ENCODE measurements at regions not wholly inside any gene's neighbourhood (a gene's known extent, or its start where the extent isn't known, plus 50 kb on each side); places are given as distances from the start of the nearest gene placed in this dataset.
A peak's percentile ranks its signal among the peaks of the same experiment; 100 is the strongest.

DNA sequence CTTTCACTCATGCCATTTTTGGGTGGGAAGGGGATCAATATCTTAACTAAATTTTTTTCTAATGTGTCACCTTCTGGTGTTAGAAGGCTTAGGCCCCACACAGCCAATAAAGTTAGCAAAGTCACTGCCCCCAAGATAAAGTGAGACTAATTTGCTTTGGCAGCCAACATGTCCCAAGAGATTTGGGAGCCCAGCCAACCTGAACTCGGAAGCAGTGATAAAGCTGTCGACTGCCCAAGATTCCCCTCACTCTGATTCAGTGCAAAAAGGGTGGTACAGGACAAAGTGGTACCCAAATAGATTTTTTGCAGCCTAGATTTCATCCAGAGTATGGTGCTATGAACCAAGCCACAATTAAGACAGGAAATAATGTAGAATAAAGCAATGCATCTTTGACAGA lies 572.5 kb upstream of the ARRDC3 start:
- POLR2A ChIA-PET: no interaction called here
- TF ChIP-seq NR2C2 (CRISPR knock-in tag; IDR thresholded peaks at IDR 0.05): no peak
- no peak for TF ChIP-seq PRRX2 (CRISPR knock-in tag; IDR thresholded peaks at IDR 0.05)
- TF ChIP-seq HMGA2 (CRISPR knock-in tag; IDR thresholded peaks at IDR 0.05): no peak
- TF ChIP-seq MYBL2 (CRISPR knock-in tag; IDR thresholded peaks at IDR 0.05): no peak
- Mint-ChIP-seq H3K27ac (0 out of 2 replicates have a peak overlapping the region, but pooled peaks have one; percentile 2), H3K9me3 (no peaks in the 10 kb centered on the region; the same call in 1 of the 2 replicates), H3K4me1 (peaks cover 7% of the 10 kb centered on the region), H3K36me3 (no peaks in the 10 kb centered on the region), H3K4me3 (no peak overlapping the region), H3K27me3 (ENCODE audit: low read depth) (no peaks in the 10 kb centered on the region)
- no peak for DNase-seq (ENCODE audit: low spot score)
- ATAC-seq: no peak
- CTCF ChIA-PET: no interaction called here

DNA sequence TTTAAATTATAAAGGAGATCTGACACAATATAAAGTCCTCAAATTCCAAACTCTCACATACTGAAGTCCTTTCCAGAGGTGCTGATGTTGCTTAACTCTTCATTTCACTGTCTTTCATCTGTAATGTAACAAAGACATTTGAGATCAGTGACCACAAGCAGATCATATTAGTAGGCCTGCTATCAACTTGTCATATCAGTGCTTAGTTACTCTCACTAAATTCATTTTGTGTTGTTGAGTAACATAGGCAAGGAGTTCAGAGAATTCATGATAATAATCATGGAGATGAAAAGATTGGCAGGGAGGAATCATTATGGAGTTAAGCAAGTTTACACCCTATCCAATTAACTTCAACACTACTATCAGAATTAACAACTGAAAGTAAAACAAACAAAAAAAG lies 571.0 kb upstream of the ARRDC3 start:
- DNase-seq (ENCODE audit: low spot score) (no peak), ATAC-seq (no peak)
- H3K36me3 Mint-ChIP-seq: no peaks in the 10 kb centered on the region
- H3K4me3 Mint-ChIP-seq: no peak overlapping the region
- H3K4me1 Mint-ChIP-seq: peaks cover 13% of the 10 kb centered on the region
- no peak overlapping the region for H3K27ac Mint-ChIP-seq
- TF ChIP-seq NFYB (CRISPR knock-in tag; conservative IDR thresholded peaks at IDR 0.05; ENCODE audit: low read depth): no peak
- TF ChIP-seq, protein P1, sequence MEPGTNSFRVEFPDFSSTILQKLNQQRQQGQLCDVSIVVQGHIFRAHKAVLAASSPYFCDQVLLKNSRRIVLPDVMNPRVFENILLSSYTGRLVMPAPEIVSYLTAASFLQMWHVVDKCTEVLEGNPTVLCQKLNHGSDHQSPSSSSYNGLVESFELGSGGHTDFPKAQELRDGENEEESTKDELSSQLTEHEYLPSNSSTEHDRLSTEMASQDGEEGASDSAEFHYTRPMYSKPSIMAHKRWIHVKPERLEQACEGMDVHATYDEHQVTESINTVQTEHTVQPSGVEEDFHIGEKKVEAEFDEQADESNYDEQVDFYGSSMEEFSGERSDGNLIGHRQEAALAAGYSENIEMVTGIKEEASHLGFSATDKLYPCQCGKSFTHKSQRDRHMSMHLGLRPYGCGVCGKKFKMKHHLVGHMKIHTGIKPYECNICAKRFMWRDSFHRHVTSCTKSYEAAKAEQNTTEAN (CRISPR knock-in tag; IDR thresholded peaks at IDR 0.05): no peak
- TF ChIP-seq, protein P2, sequence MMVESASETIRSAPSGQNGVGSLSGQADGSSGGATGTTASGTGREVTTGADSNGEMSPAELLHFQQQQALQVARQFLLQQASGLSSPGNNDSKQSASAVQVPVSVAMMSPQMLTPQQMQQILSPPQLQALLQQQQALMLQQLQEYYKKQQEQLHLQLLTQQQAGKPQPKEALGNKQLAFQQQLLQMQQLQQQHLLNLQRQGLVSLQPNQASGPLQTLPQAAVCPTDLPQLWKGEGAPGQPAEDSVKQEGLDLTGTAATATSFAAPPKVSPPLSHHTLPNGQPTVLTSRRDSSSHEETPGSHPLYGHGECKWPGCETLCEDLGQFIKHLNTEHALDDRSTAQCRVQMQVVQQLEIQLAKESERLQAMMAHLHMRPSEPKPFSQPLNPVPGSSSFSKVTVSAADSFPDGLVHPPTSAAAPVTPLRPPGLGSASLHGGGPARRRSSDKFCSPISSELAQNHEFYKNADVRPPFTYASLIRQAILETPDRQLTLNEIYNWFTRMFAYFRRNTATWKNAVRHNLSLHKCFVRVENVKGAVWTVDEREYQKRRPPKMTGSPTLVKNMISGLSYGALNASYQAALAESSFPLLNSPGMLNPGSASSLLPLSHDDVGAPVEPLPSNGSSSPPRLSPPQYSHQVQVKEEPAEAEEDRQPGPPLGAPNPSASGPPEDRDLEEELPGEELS (CRISPR knock-in tag; IDR thresholded peaks at IDR 0.05): no peak
- H3K27me3 Mint-ChIP-seq (ENCODE audit: low read depth): no peaks in the 10 kb centered on the region
- ChIA-PET POLR2A (no interaction called here), CTCF (no interaction called here)
- H3K9me3 Mint-ChIP-seq: no peaks in the 10 kb centered on the region

DNA sequence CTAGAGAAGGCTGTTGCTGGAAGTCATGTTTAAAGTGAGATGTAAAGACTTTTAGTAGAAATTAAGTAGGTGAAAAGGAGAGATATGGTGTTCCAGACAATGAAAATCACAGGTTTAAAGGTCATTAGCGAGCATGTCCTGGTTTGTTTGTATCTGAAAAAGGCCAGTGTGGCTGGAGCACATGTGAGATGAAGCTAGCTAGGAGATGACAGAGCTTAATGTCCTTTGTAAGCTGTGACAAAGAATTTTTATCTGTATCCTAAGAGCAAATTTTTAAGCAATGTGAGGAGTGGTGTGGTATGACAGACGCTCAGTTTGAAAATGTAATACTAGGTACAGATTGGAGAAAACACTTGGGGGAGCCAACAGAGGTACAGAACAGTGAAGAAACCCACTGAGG lies 567.2 kb upstream of the ARRDC3 start:
- Mint-ChIP-seq H3K9me3 (no peaks in the 10 kb centered on the region), H3K36me3 (no peaks in the 10 kb centered on the region), H3K27me3 (ENCODE audit: low read depth) (no peaks in the 10 kb centered on the region), H3K4me1 (0 out of 2 replicates have a peak, but pooled peaks cover 6% of the 10 kb centered on the region), H3K4me3 (no peak overlapping the region), H3K27ac (no peak overlapping the region; the same call in 1 of the 2 replicates)
- POLR2A ChIA-PET: no interaction called here
- ATAC-seq: no peak
- no peak for DNase-seq (ENCODE audit: low spot score)
- CTCF ChIA-PET: no interaction called here
- TF ChIP-seq, protein P3, sequence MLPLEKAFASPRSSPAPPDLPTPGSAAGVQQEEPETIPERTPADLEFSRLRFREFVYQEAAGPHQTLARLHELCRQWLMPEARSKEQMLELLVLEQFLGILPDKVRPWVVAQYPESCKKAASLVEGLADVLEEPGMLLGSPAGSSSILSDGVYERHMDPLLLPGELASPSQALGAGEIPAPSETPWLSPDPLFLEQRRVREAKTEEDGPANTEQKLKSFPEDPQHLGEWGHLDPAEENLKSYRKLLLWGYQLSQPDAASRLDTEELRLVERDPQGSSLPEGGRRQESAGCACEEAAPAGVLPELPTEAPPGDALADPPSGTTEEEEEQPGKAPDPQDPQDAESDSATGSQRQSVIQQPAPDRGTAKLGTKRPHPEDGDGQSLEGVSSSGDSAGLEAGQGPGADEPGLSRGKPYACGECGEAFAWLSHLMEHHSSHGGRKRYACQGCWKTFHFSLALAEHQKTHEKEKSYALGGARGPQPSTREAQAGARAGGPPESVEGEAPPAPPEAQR (CRISPR knock-in tag; IDR thresholded peaks at IDR 0.05): no peak
- TF ChIP-seq FOXJ3 (CRISPR knock-in tag; IDR thresholded peaks at IDR 0.05; ENCODE audit: borderline replicate concordance) (no peak), ZNF671 (CRISPR knock-in tag; IDR thresholded peaks at IDR 0.05) (no peak), ATF1 (CRISPR knock-in tag; IDR thresholded peaks at IDR 0.05) (no peak), GRHL2 (CRISPR knock-in tag; IDR thresholded peaks at IDR 0.05; ENCODE audit: insufficient replicate concordance, severe bottlenecking) (no peak), ZNF138 (CRISPR knock-in tag; conservative IDR thresholded peaks at IDR 0.05) (no peak)
- TF ChIP-seq, protein P4, sequence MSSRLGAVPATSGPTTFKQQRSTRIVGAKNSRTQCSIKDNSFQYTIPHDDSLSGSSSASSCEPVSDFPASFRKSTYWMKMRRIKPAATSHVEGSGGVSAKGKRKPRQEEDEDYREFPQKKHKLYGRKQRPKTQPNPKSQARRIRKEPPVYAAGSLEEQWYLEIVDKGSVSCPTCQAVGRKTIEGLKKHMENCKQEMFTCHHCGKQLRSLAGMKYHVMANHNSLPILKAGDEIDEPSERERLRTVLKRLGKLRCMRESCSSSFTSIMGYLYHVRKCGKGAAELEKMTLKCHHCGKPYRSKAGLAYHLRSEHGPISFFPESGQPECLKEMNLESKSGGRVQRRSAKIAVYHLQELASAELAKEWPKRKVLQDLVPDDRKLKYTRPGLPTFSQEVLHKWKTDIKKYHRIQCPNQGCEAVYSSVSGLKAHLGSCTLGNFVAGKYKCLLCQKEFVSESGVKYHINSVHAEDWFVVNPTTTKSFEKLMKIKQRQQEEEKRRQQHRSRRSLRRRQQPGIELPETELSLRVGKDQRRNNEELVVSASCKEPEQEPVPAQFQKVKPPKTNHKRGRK (CRISPR knock-in tag; IDR thresholded peaks at IDR 0.05; ENCODE audit: borderline replicate concordance): no peak
- TF ChIP-seq, protein P5, sequence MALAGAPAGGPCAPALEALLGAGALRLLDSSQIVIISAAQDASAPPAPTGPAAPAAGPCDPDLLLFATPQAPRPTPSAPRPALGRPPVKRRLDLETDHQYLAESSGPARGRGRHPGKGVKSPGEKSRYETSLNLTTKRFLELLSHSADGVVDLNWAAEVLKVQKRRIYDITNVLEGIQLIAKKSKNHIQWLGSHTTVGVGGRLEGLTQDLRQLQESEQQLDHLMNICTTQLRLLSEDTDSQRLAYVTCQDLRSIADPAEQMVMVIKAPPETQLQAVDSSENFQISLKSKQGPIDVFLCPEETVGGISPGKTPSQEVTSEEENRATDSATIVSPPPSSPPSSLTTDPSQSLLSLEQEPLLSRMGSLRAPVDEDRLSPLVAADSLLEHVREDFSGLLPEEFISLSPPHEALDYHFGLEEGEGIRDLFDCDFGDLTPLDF (CRISPR knock-in tag; IDR thresholded peaks at IDR 0.05): no peak
- TF ChIP-seq, protein P6, sequence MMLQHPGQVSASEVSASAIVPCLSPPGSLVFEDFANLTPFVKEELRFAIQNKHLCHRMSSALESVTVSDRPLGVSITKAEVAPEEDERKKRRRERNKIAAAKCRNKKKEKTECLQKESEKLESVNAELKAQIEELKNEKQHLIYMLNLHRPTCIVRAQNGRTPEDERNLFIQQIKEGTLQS (CRISPR knock-in tag; conservative IDR thresholded peaks at IDR 0.05): no peak
- TF ChIP-seq, protein P7, sequence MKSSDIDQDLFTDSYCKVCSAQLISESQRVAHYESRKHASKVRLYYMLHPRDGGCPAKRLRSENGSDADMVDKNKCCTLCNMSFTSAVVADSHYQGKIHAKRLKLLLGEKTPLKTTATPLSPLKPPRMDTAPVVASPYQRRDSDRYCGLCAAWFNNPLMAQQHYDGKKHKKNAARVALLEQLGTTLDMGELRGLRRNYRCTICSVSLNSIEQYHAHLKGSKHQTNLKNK (CRISPR knock-in tag; IDR thresholded peaks at IDR 0.05): no peak
- TF ChIP-seq, protein P8, sequence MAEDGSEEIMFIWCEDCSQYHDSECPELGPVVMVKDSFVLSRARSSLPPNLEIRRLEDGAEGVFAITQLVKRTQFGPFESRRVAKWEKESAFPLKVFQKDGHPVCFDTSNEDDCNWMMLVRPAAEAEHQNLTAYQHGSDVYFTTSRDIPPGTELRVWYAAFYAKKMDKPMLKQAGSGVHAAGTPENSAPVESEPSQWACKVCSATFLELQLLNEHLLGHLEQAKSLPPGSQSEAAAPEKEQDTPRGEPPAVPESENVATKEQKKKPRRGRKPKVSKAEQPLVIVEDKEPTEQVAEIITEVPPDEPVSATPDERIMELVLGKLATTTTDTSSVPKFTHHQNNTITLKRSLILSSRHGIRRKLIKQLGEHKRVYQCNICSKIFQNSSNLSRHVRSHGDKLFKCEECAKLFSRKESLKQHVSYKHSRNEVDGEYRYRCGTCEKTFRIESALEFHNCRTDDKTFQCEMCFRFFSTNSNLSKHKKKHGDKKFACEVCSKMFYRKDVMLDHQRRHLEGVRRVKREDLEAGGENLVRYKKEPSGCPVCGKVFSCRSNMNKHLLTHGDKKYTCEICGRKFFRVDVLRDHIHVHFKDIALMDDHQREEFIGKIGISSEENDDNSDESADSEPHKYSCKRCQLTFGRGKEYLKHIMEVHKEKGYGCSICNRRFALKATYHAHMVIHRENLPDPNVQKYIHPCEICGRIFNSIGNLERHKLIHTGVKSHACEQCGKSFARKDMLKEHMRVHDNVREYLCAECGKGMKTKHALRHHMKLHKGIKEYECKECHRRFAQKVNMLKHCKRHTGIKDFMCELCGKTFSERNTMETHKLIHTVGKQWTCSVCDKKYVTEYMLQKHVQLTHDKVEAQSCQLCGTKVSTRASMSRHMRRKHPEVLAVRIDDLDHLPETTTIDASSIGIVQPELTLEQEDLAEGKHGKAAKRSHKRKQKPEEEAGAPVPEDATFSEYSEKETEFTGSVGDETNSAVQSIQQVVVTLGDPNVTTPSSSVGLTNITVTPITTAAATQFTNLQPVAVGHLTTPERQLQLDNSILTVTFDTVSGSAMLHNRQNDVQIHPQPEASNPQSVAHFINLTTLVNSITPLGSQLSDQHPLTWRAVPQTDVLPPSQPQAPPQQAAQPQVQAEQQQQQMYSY (CRISPR knock-in tag; IDR thresholded peaks at IDR 0.05): no peak
- TF ChIP-seq, protein P9, sequence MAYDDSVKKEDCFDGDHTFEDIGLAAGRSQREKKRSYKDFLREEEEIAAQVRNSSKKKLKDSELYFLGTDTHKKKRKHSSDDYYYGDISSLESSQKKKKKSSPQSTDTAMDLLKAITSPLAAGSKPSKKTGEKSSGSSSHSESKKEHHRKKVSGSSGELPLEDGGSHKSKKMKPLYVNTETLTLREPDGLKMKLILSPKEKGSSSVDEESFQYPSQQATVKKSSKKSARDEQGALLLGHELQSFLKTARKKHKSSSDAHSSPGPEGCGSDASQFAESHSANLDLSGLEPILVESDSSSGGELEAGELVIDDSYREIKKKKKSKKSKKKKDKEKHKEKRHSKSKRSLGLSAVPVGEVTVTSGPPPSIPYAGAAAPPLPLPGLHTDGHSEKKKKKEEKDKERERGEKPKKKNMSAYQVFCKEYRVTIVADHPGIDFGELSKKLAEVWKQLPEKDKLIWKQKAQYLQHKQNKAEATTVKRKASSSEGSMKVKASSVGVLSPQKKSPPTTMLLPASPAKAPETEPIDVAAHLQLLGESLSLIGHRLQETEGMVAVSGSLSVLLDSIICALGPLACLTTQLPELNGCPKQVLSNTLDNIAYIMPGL (CRISPR knock-in tag; IDR thresholded peaks at IDR 0.05): no peak
